ENCODE measurements at regions not wholly inside any gene's neighbourhood (a gene's known extent, or its start where the extent isn't known, plus 50 kb on each side); places are given as distances from the start of the nearest gene placed in this dataset.
A peak's percentile ranks its signal among the peaks of the same experiment; 100 is the strongest.

DNA sequence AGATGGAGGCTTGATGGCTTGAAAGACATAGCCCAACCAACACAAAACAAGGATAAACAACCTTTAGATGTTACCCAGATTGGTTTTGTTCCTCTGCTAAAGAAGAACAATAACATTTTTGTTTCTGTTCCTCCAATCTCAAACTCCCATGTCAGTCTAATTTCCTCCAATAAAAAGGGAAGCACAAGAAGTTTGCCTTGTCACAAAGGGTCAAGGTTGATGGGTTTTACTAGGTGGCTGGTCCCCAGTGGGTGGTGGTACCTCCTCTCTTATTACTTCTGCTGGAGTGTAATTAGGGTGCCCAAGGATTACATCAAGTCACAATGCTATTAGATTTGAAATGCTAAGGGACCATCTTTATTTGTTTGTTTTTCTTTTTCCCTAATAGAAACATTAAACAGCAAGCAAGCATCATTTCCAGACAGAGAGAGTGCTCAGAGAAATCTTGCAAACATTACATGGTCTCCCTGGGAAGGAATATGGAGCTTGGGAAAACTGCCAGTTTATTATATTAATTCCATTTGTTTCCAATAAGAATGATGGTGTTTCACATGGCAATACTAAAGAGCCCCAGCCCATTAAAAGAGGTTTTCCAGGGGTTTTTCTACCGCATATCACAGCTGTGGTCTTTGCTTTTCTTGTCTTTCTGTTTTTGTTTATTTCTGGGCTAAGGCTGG lies 78.3 kb upstream of the AOAH start:
- DNase-seq (ENCODE audit: low read depth in 2 of 2, low spot score in 1 of 2) = no peak

DNA sequence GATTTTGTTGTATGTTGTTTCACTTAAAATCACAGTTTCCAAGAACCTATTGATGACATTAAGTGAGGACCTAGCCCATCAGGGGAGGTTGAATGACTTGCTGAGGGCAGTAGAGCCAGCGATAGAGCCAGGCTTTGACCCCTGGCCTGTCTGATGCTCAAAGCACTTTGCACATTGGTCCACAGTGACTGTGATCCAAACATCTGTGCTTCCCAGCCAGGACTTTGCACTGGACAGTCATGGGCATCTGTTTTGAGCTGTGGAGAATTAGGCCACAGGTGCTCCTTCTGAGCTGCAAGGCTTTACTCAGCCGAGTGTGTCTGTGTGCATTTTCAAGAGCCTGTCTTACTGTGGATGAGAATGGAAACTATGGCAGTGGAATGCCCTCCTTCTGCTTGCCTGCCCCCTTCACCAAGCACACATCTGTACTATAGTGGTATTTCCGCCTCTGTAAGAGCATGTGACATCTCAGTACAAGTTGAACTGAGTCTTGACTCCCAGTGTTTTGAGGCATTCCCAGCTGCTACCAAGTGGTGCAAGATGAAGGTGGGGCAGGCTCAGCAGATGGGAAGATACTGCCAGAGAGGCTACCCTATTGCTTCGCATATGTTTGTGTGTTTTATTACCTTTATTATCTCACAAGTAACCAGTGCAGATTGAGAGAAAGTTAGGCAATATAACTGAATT lies 72.7 kb upstream of the AOAH start:
- DNase-seq (ENCODE audit: low read depth in 2 of 2, low spot score in 1 of 2) = no peak

DNA sequence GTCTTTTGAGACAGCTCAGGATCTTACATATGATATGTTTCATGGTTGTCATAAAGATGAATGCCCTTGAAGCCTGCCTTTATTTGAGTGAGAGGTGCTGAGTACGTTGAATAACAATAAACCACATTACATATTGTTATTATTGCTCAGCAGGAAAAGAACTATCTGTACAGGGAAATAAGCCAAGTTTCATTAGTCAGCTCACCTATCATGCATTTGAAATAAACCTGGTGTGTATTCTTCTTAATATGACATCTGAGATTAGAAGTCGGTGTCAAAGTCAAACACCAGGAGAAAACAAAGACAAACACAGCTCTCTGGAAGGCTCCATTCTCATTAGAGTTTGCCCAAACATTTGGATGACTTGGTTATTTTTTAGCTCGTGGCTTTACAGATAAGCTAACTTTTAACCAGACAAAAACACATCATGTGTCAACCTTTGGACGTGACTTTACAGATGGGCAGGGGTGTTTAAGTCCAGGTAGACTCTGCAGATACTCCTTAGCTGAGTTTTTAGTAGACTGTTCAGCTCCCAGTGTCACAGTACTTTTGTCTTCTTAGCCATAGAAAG lies 71.2 kb upstream of the AOAH start:
- no peak for DNase-seq (ENCODE audit: low read depth in 2 of 2, low spot score in 1 of 2)

DNA sequence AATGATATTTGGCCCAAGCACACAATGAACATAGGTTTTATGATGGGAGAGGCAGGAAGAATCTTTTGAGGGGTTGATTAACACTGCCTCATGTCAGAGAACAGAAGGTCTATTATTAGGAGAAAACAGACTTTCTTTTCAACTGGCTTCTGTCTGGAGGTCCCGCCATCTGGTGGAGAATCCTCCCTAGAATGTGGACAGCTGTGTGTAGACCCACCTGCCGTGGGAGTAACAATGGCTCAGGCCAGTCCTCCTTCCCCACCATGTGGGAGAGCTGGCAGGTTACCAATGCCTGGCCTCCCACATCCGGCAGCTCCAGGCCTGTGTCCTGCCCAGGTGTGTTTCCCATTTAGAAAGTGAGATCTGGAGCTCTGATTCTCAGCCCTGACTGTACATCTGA lies 70.4 kb upstream of the AOAH start:
- DNase-seq (ENCODE audit: low read depth in 2 of 2, low spot score in 1 of 2) = no peak

DNA sequence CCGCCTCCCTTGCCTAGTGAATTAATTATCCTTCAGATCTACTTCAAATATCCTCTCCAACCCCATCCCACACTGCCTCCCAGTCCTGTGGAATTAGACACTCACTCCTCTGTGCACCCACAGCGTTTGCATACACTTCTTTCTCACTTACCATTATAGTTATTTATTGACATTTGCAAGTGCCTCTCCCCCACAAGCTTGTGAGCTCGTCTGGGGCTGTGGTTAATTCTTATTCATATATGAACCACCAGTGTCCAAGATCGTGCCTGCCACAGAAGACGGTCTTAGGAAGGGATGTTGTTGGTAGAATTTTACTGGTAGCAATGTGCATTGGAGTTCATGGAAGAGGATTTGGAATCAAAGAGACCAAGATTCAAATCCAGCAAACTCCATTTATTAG lies 68.1 kb upstream of the AOAH start:
- no peak for DNase-seq (ENCODE audit: low read depth in 2 of 2, low spot score in 1 of 2)

DNA sequence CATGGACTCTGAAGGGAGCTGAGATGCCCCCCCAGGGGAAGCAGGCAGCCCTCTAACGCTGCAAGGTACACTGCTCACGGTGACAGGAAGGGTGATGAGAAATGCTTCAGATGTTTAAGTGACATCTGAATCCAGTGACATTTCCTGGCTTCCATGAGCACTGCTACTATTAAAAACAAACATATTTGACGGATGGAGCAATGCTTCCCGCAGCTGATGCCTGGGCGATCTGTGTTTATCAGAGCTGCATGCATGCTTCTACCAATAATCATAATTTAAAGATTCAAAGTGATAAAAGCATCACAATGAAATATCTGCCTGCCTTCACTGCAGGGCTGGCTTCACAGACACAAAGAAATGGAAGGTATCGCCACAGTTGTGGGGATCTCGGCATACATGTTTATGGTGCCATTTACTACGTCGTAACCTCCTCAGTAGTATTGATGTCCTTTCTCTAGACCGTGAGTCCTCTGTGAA lies 66.1 kb upstream of the AOAH start:
- no peak for DNase-seq (ENCODE audit: low read depth in 2 of 2, low spot score in 1 of 2)

DNA sequence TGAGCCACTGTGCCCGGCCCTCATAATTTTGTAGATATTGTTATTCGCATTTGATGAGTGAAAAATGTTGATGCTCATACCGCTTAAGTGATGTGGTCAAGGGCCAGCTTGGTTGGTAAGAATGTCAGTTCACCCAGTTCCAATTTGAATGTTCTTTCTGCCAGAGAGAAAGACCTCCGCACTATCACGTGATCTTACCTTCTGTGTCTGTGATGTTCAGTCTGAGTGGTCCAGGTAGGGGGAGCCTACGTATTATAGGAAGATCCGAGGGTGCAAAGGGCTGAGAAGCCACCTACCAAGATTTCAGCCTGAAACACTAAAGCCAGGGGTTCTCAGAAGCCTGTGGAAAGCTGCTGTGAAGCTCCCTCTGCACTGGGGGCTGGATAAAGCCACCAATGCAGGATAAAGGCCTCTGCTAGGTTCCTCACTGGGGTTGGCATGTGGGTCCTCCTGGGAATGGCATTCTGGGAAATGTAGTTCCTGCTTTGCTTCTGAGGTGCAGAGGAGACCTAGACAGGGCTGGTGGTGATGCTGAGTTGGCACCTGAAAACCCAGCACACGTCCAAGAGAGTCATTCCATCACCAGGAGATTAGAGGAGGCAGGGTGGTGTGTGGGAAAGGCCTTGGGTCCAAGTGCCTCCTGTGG lies 64.7 kb upstream of the AOAH start:
- no peak for DNase-seq (ENCODE audit: low read depth in 2 of 2, low spot score in 1 of 2)

DNA sequence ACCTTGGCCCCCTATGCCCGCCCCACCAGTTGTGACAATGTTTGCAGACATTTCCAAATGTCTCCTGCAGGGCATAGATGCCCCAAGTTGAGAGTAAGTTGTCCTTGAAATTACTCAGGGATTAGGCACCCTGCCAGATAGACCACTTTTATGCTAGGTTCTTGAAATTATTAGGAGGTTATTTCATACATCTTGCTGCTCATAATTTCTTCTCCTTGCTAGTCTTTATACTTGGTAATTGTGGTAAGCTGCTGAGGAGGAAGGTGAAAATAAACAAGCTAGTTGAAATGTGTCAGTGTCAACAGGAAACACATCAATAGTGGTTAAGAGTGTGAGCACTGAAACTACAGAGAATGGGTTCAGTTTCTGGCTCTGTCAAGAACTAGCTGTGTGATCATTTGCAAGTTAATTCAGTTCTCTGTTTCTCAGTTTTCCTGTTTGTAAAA lies 63.7 kb upstream of the AOAH start:
- DNase-seq (ENCODE audit: low read depth in 2 of 2, low spot score in 1 of 2) = no peak

DNA sequence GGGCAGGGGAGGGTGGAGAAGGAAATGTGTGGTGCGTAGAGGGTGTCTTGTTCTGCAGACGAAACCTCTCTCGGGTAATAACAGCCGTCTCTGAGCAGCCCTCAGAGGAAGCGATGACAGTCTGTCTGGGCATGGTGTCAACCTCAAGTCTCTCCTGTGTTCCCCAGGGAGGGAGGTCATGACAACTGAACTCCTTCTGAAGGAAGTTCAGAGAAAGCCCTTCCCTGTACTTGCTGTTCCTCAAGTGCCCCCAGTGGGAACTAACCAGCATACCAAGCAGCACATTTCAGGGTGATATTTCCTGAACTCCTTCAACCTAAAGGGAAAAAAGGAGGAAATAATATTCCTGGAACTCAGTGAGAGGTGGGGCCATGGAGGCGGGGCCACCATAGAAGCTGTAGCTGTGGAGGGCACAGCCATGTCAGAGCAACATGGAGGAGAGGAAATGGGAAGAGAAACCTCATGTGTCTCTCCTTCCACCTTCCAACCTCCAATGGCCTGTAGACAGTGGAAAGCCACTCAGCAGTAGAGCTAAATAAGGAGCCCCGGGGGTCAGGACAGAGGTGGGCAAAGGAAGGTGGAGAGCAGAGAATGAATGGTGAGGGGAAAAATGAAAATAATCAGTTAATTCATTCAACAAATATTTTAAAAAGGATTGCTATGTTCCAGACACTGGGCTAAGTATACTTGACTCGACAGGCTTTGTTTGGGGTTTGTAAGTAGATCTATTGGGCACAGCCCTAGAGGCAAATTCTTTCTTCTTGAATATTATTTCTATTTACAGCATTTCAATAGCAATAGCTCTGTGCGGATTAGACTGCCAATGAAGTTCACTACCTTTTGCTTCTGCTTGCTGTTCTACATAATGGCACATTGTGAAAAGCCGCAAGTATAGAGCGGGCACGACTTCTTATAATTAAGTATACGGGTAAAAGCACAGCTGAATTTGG lies 61.0 kb upstream of the AOAH start:
- DNase-seq (ENCODE audit: low read depth in 2 of 2, low spot score in 1 of 2) = peak; percentile 34 to 57

DNA sequence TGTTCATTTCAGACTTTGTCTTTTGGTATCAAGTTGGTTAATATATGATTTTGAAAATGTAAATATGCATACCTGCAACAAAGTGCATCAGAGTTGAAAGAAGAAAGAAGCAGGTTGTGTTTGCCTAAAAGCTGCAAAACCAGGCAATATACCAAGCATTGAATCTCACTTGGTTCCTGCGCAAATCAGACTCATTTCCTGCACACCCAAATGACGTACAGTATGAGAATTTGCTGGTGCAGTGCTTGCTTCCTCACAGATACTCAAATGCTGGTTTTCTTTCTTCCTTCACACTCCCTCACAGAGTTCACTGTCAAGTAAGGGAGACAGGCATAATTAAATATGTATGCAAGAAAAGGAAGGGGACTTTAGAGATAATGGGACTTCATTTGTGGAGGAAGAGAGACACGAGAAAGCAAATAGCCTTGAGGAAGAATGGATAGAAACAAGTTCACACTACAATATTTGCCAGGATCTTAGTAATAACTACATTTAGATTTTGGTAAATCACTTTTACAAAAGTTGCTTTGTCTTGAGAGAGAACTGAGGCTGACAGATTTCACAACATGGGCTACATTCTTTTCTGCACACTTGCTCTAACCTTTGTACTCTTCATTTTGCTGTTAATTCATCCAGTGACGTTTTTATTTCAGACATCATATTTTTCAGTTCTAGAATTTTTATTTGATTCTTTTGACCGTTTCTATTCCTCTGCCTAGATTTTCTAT lies 56.9 kb upstream of the AOAH start:
- no peak for DNase-seq (ENCODE audit: low read depth in 2 of 2, low spot score in 1 of 2)

DNA sequence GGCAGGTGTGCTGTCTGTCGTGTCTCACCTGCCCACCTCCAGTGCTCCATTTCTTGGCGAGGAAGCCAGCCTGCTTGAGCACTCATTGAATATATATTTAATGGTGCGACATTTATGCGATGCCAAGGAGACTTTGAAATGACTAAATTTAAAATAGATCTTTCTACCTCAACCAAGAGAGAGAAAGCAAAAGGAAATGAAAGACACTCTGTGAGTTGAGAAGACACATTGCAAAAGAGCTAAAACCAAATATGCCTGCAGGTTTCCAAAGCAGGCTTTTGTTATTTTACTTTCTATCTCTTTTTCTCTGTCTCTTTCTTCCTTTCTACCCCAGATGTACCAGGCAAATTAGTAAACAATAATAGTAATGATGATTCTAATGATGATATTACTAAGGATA lies 53.6 kb upstream of the AOAH start:
- DNase-seq (ENCODE audit: low read depth in 2 of 2, low spot score in 1 of 2) = no peak

DNA sequence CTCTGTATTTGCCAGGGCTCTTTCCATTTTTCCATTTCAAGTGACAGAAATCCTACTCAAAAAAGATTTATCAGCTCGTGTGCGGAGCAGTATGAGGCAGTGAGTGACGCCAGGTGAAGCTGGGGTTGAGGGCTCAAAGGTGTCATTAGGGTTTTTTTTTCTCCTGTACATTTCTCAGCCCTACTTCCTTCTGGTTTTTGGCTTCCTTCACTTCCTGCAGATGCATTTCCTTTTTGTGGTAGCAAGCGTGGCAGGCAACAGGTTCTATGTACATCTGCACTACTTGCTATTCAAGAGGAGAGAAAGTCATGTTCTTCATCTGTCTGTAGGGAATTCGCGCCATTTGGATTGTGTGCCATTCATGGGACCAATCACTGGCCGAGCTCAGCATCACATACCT lies 52.8 kb upstream of the AOAH start:
- peak in 1 of 2 donors; percentile 13 for DNase-seq (ENCODE audit: low read depth in 2 of 2, low spot score in 1 of 2)

DNA sequence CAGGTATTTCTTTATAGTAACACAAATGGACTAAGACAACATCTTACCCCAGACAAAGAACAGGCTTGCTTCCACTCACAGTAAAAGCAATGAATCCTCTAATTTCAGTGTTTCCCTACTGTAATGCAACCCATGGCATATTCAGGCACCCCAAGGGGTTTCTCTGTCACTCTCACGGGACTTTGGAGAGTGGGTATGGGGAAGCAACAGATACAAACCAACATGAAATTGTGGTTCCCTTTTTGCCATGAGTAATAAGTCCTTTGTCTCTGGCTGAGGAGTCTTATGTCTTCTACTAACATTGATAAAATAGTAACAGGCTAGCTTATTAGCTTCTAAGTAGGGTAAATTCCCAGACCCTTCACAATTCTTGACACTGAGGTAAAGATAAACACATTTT lies 51.4 kb upstream of the AOAH start:
- DNase-seq (ENCODE audit: low read depth in 2 of 2, low spot score in 1 of 2) = no peak

DNA sequence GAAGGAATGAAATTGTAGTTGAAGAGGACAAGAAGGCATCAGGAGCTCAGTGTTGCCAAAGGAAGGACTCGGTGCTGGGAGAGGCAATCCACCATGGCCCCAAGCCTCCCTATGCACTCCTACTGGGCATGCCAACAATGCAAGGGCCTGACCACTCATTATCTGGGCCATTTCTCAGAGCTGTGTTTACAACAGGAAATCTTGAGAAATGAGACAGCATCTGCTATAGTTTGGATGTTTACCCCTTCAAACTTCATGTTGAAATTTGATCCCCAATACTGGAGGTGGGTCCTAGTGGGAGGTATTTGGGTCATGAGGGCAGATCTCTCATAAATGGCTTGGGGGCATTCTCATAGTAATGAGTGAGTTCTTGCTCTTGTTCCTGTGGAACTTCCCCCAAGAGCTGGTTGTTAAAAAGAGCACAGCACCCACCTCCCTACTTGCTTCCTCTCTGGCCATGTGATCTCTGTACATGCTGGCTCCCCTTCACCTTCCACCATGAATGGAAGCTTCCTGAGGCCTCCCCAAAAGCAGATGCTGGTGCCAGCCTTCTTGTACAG lies 50.8 kb upstream of the AOAH start:
- DNase-seq (ENCODE audit: low read depth in 2 of 2, low spot score in 1 of 2) = no peak
